Cerebellar cortex (tissue), 1 donor: ENCODE measurements at regions not wholly inside any gene's neighbourhood (a gene's known extent, or its start where the extent isn't known, plus 50 kb on each side); places are given as distances from the start of the nearest gene placed in this dataset.
"Not testable (repeated sequence)": the region's sequence is repeated elsewhere in the genome, so short reads cannot be mapped to it uniquely, and the experiment has no call there.

Experiments
- DNase-seq: peaks from one replicate; pipeline ENCODE4 v3.0.0-alpha.2; 2015; ENCODE audit warnings: low spot score

DNA sequence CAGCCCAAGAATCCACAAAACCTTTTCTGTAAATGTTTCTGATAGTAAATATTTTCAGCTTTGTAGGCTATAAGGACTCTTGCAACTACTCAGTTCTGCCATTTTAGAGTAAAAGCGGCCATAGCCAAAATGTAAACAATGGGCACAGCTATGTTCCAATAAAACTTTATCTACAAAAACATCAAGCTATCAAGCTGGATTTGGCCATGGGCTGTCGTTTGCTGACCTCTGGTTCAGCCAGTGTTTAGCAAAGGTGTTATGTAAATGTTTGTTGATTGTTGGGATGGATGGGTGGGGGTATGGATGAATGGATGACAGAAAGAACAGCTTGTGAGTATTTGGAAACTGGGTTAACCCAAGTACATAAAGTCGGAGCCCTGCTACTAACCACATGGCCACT, 111.1 kb upstream of the VRK1 start:
- DNase-seq = no peak

DNA sequence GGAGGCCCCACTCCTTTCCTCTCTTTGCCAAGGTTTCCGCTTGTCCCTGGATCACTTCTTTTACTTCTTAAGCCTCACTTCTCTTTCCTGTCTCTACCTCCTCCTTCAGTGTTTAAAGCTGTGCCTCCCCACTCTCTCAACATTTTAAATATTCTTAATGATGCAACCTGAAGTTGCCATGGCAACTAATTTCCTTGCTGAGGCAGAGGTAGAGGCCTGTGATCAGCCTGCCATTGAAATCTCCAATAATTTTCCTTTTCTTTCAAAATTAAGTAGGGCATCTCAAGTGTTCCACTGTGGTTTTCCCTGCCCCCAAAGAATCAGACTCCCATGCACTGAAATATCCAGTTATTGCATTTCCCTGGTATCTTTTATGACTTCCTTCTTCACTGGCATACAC, 108.6 kb upstream of the VRK1 start:
- no peak for DNase-seq

DNA sequence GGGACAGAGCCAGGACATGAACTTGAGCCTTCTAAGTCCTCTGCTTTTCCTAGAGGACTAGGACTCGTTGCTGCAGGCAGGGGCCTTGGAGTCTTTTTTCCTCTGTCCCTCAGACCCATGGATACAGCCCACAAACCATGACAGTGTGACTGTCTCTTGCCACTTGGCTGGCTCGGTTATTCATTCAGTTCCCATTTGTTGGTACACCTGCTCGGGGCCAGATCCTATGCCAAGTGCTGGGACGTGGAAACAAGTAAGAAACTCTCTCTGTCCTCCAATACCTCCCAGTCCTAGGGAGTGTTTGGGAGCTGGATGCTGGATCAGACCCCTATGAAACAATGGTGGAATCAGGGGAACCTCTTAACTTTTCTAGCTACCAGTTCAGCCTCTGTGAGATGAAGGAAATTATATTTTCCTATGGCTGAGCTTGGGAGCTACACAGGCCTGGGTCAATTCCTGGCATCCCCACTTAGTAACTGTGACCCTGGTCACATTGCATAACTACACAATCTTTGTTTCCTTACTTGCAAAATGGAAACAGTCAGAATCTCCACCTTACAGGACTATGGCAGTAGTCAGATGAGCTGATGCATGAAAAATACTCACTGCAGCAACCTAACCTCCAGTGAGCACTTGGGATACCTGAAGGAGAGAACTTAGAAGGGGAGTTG, 106.3 kb upstream of the VRK1 start:
- DNase-seq = no peak

DNA sequence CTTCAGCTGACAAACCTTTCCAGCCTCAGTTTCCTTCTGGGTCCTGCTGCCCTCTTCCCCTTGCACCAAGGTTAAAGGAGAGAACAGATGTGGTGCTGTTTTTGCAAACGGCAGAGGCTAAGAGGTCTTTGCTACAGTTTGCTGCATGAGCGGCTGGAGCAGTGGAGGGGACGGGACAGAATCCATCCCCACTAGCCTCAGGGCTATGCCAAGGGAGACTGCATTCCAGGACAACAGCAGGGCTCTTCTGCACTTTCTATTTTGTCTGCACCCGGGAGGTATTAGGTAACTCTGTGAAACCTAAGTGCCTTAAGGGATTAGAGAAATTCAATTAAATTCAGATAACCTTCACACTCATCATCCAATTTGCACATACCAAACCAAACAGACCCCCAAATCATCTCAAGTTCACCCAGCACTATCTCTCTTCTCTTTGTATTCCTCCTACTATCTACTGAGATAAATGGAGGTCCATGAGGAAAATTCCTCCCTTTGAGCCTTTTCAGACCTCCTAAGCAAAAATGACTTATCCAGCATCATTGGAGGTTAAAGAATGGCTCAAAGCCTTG, 103.8 kb upstream of the VRK1 start:
- DNase-seq = no peak

DNA sequence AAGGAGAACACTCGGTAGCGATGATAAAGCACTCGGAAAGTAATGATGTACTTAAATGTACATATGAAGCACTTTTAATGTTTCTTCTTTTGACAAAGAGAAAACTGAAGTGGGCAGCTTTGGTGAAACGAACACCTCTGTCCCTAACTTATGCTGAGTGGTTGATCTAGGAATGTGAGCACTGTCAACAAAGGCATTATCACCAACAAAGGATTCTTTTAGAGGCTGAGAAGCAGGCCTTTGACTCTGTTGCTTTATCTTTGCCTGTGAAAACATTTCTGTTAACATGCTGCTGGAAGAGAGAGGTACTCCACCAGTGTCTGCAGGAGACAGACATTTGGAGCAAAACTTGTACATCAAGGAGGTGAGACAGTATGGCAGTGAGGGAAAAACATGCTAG, 103.2 kb upstream of the VRK1 start:
- no peak for DNase-seq

DNA sequence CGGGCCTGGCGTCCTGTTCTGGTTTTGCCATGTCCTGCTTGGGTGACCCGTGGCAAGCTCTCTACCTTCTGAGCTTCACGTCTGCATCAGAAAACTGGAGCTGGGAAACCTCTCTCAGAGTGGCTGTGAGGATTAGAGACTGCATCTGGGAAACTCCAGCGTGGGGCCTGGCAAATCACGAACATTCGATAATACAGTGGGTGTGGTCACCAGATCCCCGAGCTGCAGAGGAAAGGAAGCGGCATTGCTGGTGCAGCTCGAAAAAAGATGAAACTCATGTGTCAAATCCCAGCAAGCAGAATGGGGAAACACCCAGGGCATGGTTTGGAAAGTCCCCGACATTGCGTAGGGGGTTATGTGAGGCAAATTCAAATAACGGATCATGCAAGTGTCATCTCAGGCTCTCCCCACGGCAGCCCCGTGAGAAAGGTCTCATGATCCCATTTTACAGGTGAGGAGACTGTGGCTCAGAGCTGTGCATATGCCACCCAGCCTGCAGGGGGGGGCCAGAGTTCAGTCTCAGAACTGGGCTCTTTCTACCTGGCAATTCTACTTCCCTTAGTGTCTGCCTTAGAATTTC, 98.1 kb upstream of the VRK1 start:
- no peak for DNase-seq

DNA sequence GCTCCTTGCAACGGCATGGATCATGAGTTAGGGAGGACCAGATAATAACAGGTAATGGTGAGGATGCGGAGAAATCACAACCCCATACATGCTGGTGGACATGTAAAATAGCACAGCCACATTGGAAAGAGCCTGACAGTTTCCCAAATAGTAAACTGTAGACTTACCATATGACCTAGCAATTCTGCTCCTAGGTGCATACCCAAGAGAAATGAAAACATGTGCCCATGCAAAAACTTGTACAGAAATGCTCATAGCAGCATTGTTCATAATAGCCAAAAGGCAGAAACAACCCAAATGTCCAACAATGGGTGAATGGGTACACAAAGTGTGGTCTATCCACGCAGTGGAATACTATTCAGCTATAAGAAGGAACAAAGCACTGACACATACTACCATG, 97.5 kb upstream of the VRK1 start:
- DNase-seq = no peak

DNA sequence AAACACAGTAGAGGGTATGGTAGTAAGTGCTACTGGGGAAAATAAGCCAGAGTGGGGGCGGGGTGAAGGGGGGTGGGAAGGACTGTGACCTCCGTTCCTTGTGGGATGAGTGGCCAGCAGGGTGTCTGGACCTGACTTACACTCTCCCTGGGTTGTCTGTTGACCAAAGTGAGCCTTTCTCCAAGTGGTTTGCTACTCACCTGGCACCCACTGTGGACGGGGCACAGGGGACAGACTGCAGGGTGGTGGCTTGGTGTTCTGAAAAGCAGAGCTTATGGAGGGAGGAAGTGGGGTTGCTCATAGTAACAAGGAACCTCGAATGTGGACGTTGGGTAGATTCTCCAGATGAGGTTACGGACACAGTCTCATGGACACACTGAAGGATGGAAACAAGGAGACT, 94.4 kb upstream of the VRK1 start:
- DNase-seq = no peak

DNA sequence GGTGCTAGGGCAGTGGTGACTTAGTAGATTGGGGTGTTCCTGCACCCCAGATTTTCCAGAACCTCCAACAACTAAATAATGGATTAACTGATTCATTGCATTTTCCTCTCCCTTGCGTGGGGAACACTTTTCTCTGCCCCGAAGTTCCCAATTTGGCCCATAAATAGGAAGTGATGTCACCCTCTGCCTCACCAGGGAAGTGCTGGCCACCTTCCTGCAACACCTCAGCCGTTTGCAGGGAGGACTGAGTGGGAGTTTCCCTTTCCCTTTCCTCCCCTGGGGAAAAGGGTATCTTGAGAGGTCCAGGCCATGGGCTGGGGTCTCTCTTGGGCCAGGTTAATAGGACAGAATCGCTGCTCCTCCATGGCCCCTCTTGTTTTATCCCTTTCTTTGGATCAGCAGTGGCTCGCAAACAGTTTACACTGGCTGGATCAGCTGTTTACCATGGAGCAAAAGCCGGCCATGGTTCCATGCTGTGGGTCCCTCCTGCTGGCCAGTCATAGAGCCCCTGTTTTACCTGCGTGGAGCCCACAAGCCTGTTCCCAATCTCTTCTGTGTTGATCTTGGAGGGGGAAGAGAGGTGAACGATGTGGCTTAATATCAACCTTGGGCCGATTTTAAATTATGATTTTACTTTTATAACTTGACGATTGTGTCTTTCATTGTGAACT, 91.6 kb upstream of the VRK1 start:
- no peak for DNase-seq

DNA sequence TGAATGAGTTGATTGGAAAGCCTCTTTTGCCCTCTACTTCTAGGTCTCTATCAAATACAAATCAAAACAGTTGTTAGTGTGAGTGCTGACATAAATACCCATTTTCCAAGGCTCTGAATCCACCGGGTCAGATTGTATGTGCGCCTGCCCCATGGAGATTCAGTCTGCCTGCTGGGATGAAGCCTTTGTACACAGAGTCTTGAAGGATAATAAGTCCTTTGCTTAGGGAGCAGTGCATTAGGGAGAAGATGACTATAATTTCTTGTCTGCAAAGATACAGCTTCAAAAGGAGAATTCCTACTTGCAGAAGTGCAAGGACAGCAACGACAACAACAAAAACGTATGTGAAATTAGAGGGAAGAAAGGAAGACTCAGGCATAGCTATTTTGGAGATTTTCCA, 90.3 kb upstream of the VRK1 start:
- DNase-seq = no peak

DNA sequence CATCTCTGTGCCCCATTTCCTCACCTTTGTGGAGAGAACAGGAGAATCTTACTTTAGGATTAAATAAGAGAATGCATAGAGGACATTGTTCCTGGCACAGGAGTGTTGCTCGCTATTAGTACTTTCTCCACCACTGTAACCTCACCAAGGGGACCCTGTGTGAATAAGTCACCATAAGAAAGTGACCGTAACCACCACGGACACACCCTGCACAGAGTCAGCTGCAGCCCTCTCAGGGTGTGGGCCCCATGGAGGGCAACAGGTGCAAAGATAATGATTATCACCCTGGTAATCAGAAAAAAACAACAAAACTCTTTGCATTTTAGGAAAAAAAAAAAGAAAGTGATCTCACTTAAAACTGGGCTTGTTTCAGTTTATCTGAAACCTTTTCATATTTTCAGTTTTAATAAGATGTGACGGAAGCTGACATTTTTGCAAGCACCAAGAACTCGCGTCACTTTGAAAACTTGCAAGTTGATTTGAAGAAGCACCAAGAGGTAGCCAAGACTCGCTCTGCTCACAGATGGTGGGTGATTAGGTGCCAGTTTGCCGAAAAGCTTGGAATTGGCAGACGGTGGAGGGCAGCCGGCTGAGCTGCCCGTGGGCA, 87.0 kb upstream of the VRK1 start:
- peak; percentile 35 for DNase-seq

DNA sequence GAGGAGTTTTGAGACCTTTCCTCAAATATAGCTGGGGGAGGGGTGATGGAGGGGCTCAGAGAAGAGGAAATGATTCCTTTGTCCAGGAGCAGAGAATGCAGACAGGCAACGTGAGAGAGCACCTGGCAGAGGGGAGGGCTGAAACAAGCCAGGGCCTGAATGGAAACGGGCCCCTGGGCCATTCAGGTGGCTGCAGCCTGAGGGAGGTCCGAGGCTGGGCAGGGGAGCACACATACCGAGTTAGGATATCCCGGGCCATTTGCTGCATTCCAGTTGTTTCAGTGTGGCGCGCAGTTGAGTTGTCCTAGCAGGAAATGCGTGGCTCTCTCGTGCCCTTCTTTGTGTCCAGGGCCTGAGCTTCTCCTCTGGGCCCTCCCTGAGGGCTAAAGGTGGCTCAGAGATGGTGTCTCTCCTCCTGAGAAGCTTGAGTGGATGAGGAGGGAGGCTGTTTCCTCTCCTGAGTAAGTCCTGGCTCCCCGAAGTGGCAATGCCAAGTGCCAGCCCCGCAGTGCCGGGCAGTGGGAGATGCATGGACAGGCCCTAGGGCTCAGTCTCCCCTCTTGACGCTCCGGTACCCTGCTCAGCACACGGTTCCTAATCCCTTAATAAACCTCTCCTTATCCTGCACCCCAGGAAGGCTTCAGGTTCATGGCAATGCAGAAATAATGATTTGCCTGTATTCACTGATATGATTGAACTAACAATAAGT, 85.5 kb upstream of the VRK1 start:
- no peak for DNase-seq

DNA sequence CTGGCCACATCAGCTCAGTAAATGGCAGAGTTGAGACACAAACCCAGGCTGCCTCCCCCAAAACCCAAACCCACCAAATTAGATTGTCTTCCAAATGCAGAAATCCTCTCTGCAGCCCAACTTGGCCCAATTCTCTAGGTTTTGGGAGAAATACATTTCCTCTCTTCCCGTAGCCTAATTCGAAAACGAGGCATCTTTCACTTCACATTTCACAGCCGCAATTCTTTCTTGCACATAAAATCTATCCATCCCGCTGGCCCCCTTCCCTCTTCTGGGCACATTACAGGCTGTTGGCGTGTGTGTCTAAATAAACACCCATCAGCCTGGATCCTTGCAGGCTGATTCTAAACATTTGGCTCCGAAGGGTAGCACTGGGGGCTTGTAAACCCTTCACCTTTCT, 83.8 kb upstream of the VRK1 start:
- DNase-seq = no peak

DNA sequence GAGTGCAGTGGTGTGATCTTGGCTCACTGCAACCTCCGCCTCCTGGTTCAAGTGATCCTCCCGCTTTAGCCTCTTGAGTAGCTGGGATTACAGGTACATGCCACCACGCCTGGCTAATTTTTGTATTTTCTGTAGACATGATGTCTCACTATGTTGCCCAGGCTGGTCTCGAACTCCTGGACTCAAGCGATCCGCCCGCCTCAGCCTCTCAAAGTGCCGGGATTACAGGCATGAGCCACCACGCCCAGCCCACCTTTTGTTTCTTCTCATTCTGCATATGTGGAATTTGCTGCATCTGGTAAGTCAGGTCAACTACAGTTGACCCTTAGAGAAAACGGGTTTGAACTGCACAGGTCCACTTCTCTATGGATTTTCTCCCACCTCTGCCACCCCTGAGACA, 82.6 kb upstream of the VRK1 start:
- DNase-seq = not testable (repeated sequence)

DNA sequence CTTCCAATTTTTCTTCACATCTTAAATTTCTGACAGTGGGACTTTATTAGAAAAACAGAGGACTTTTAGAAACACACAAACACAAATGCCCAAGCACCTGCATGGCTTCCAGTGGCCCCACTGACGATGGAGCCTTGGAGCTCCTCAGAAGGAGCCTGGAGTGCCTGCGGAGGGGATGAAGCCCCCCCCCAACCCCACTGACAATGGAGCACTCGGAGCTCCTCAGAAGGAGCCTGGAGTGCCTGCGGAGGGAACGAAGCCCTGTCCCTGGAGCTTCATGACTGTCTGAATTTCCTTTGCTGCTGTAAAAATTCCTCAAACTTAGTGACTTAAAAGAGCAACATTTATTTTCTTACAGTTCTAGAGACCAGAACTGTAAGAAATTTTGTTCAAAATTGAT, 80.1 kb upstream of the VRK1 start:
- DNase-seq = no peak

DNA sequence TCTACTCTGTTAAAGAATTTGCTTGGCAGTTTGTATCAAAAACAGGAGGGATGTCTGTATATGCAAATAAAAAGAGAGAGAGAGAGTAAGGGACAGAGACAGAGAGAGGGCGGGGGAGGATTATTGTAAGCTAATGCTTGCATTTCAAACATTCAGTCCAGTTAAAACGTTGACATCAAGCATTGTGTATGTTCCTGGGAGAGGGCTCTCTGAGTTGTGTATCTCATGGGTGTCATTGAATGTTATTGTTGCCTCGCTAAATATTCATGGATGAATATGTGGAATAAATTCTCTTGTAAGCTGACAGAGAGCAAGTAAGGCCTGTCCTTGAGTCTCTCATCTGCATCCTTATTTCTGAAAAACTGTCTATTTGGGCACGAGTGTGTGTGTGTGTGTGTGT, 78.8 kb upstream of the VRK1 start:
- no peak for DNase-seq

DNA sequence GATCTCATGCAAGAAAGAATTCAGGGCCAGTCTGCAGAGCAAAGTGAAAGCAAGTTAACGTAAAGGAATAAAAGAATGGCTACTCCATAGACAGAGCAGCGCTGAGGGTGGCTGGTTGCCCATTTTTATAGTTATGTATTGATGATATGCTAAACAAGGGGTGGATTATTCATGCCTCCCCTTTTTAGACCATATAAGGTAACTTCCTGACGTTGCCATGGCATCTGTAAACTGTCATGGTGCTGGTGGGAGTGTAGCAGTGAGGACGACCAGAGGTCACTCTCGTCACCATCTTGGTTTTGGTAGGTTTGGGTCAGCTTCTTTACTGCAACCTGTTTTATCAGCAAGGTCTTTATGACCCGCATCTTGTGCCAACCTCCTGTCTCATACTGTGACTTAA, 76.5 kb upstream of the VRK1 start:
- not testable (repeated sequence) for DNase-seq

DNA sequence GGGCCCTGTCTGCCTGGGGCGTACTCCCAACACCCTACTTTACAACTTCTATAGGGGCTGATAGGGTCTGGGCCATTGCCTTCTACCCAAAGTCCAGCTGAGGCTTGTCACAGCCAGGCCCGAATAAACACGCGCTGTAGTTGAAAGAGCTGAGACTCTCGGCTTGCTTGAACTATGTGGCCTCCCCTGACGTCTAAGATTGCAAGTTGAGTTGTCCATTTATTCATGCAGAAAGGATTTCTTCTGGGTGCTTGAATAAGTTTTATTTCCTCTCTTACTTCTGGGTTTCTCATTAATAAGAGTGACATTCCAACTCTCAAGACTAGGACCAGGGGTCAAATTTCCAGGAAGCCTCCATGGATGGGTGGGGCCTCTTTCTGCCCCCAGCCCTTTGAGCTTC, 74.4 kb upstream of the VRK1 start:
- DNase-seq = no peak

DNA sequence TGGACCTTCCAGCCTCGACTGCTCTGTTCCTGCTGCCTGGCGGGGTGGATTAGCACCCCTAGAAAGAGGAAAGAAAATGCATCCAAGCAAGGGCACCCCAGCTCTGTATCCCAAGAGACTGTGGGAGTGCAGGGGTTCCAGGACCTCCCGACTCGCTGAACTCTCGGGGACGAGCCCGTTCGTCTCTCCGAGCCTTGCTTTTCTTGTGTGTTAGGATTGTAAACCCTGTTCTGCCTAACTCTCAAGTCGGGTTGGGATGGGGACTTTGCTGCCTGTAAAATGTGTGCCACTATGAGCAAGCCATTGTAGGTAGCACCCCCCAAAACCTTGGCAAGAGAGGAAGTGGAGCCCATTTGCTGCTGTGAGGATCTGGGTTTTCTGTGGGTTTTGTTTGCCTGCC, 73.2 kb upstream of the VRK1 start:
- DNase-seq = no peak

DNA sequence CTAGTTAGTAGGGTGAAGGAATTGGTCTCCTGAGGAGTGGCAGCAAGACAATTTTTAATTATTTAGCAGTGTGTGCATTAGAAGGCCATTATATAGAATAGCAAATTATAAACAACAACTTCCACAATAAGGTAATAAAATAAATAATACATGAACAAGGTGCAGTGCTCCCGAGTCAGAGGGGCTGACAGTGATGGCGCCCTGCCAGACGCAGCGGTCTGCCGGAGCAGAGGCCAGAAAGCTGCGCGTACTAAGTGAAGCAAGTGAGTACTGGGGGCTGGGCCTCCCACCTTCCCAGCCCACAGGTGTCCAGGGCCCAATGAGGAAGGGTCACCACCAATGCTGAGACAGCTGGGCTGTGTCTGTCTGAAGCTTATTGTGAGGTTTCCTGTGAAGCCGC, 72.0 kb upstream of the VRK1 start:
- DNase-seq = no peak

DNA sequence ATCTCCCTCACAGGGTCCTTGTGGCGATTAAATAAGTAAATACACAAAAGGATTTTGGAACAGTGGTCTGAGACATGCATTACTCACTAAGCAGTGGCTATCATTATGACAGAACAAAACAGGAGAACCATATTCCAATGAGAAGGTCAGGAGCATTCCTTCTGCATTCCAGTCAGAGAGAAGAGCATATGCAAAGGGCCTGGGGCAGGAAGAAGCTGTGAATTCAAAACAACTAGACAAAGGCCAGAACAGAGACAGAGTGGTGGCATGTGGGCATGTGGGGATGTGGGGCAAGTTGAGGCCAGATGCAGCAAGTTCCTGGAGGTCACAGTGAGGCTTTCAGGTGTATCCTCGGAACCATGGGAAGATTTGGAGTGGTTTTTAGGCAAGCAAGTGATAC, 70.1 kb upstream of the VRK1 start:
- DNase-seq = no peak

DNA sequence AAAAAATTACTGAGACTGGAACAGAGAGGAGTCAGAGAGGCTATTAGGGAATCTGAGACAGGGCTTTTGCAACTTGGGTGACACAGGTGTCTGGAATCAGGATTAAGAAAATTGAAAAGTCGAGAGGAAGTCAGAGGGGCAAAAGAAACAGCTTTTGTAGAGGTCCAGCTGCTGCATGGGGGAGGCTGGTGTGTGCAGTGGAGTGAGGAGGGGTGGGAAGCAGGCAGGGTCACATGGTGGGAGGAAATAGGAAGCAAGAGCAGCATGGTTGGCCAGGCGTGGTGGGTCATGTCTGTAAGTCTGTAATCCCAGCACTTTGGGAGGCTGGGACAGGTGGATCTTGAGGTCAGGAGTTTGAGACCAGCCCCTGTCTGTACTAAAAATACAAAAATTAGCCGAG, 69.7 kb upstream of the VRK1 start:
- DNase-seq = no peak
